WERI-Rb-1 (cell line): ENCODE measurements at regions not wholly inside any gene's neighbourhood (a gene's known extent, or its start where the extent isn't known, plus 50 kb on each side); places are given as distances from the start of the nearest gene placed in this dataset.

Experiments used
- DNase-seq: peaks from one replicate; pipeline ENCODE4 v3.0.0-alpha.2; 2020
- H3K27ac ChIP-seq: fragments of 250-450 bp; sonication (Bioruptor Pico); 2 replicates; pipeline ENCODE4 v1.5.1; 2020; ENCODE audit warnings: mild to moderate bottlenecking, moderate library complexity
- H3K27me3 ChIP-seq: fragments of 250-450 bp; sonication (Bioruptor Pico); 2 replicates; pipeline ENCODE4 v1.5.1; 2021; ENCODE audit warnings: mild to moderate bottlenecking, low read depth, moderate library complexity; ENCODE audit not compliant: insufficient read depth, severe bottlenecking
- H3K36me3 ChIP-seq: fragments of 250-450 bp; sonication (Bioruptor Pico); 2 replicates; pipeline ENCODE4 v1.5.1; 2020; ENCODE audit warnings: mild to moderate bottlenecking, moderate library complexity
- H3K4me3 ChIP-seq: 2 replicates; pipeline ENCODE4 v1.5.1; 2011; ENCODE audit warnings: low read depth, mild to moderate bottlenecking, control low read depth, low read length
- H3K9me3 ChIP-seq: fragments of 250-450 bp; sonication (Bioruptor Pico); 2 replicates; pipeline ENCODE4 v1.5.1; 2021; ENCODE audit warnings: mild to moderate bottlenecking, moderate library complexity; ENCODE audit not compliant: severe bottlenecking
- CTCF ChIP-seq: IDR thresholded peaks from 2 replicates; pipeline ENCODE4 v1.5.1; 2011; ENCODE audit warnings: low read depth, mild to moderate bottlenecking, control low read depth, inconsistent platforms, low read length

- no peaks in the 10 kb centered on the region for H3K36me3 ChIP-seq
- no peak overlapping the region for H3K4me3 ChIP-seq
- H3K27ac ChIP-seq = no peak overlapping the region
- TF ChIP-seq CTCF = no peak
- DNase-seq = no peak
- no peaks in the 10 kb centered on the region for H3K9me3 ChIP-seq
- no peaks in the 10 kb centered on the region for H3K27me3 ChIP-seq
Measured at GRCh38 chr9:30765318-30765717, 1619.1 kb upstream of the ACO1 start.

- no peaks in the 10 kb centered on the region for H3K27me3 ChIP-seq
- TF ChIP-seq CTCF = no peak
- H3K4me3 ChIP-seq = no peak overlapping the region
- H3K27ac ChIP-seq = no peak overlapping the region
- no peak for DNase-seq
- H3K36me3 ChIP-seq = no peaks in the 10 kb centered on the region
- no peaks in the 10 kb centered on the region for H3K9me3 ChIP-seq
Measured at GRCh38 chr9:30771163-30771708, 1613.2 kb upstream of the ACO1 start.

- Histone ChIP-seq H3K9me3 (no peaks in the 10 kb centered on the region), H3K36me3 (no peaks in the 10 kb centered on the region), H3K27me3 (no peaks in the 10 kb centered on the region), H3K27ac (no peak overlapping the region), H3K4me3 (no peak overlapping the region)
- TF ChIP-seq CTCF = no peak
- DNase-seq = no peak
Measured at GRCh38 chr9:30771760-30772159, 1612.7 kb upstream of the ACO1 start.

- Histone ChIP-seq H3K4me3 (no peak overlapping the region), H3K27me3 (no peaks in the 10 kb centered on the region), H3K36me3 (no peaks in the 10 kb centered on the region), H3K9me3 (no peaks in the 10 kb centered on the region), H3K27ac (no peak overlapping the region)
- DNase-seq = no peak
- TF ChIP-seq CTCF = no peak
Measured at GRCh38 chr9:30773427-30773826, 1611.0 kb upstream of the ACO1 start.

GRCh38 chr9:30774326-30774725 lies 1610.1 kb upstream of the ACO1 start:
- Histone ChIP-seq H3K9me3 (no peaks in the 10 kb centered on the region), H3K27ac (no peak overlapping the region), H3K36me3 (no peaks in the 10 kb centered on the region), H3K27me3 (no peaks in the 10 kb centered on the region), H3K4me3 (no peak overlapping the region)
- peak; percentile 15 for DNase-seq
- no peak for TF ChIP-seq CTCF

- Histone ChIP-seq H3K4me3 (no peak overlapping the region), H3K9me3 (no peaks in the 10 kb centered on the region), H3K36me3 (no peaks in the 10 kb centered on the region), H3K27me3 (no peaks in the 10 kb centered on the region), H3K27ac (no peak overlapping the region)
- no peak for TF ChIP-seq CTCF
- DNase-seq = no peak
Measured at GRCh38 chr9:30775236-30775635, 1609.2 kb upstream of the ACO1 start.
